GM12891 (cell line): ENCODE measurements at regions not wholly inside any gene's neighbourhood (a gene's known extent, or its start where the extent isn't known, plus 50 kb on each side); places are given as distances from the start of the nearest gene placed in this dataset.

ENCODE experiments used
- PAX5 ChIP-seq: IDR thresholded peaks from 2 replicates; pipeline ENCODE4 v1.6.1; 2011; ENCODE audit warnings: low read length, moderate library complexity, mild to moderate bottlenecking; ENCODE audit not compliant: insufficient read depth, severe bottlenecking
- POLR2A ChIP-seq: IDR thresholded peaks from 2 replicates; pipeline ENCODE4 v1.6.1; 2011; ENCODE audit warnings: low read depth, low read length, control low read depth
- POLR2AphosphoS5 ChIP-seq: IDR thresholded peaks from 2 replicates; pipeline ENCODE4 v1.6.1; 2011; ENCODE audit warnings: low read depth, low read length, control low read depth
- POU2F2 ChIP-seq: IDR thresholded peaks from 2 replicates; pipeline ENCODE4 v1.6.1; 2011; ENCODE audit warnings: low read depth, mild to moderate bottlenecking, control low read depth, low read length, moderate library complexity
- TAF1 ChIP-seq: IDR thresholded peaks from 2 replicates; pipeline ENCODE4 v1.6.1; 2011; ENCODE audit warnings: low read depth, low read length, control low read depth

- TF ChIP-seq POU2F2 (no peak), POLR2A (no peak), POLR2AphosphoS5 (no peak), TAF1 (no peak), PAX5 (no peak)
These were observed 123.2 kb downstream of the ZNF608 start for GRCh38 chr5:124623265-124623664.
